ENCODE measurements at regions not wholly inside any gene's neighbourhood (a gene's known extent, or its start where the extent isn't known, plus 50 kb on each side); places are given as distances from the start of the nearest gene placed in this dataset.
"Not testable (repeated sequence)": the region's sequence is repeated elsewhere in the genome, so short reads cannot be mapped to it uniquely, and the experiment has no call there.

- H3K9me3 ChIP-seq (ENCODE audit: control insufficient read depth, insufficient read depth, low read depth, low read length): no peaks in the 10 kb centered on the region
- no peak overlapping the region for H3K4me3 ChIP-seq (replicated peaks in 1 of 4; ENCODE audit: control extremely low read depth in 1 of 4, insufficient read depth in 1 of 4, low read depth in 3 of 4, low read length in 4 of 4)
- no peak overlapping the region for H2AFZ ChIP-seq (ENCODE audit: low read length)
- TF ChIP-seq, protein P1, sequence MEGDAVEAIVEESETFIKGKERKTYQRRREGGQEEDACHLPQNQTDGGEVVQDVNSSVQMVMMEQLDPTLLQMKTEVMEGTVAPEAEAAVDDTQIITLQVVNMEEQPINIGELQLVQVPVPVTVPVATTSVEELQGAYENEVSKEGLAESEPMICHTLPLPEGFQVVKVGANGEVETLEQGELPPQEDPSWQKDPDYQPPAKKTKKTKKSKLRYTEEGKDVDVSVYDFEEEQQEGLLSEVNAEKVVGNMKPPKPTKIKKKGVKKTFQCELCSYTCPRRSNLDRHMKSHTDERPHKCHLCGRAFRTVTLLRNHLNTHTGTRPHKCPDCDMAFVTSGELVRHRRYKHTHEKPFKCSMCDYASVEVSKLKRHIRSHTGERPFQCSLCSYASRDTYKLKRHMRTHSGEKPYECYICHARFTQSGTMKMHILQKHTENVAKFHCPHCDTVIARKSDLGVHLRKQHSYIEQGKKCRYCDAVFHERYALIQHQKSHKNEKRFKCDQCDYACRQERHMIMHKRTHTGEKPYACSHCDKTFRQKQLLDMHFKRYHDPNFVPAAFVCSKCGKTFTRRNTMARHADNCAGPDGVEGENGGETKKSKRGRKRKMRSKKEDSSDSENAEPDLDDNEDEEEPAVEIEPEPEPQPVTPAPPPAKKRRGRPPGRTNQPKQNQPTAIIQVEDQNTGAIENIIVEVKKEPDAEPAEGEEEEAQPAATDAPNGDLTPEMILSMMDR (conservative IDR thresholded peaks at IDR 0.05 in 1 of 2, IDR thresholded peaks at IDR 0.05 in 1 of 2; ENCODE audit: low read depth in 1 of 2, low read length in 2 of 2): no peak
- no peak for TF ChIP-seq EZH2 (IDR thresholded peaks at IDR 0.05; ENCODE audit: low read length, missing control alignments)
- no peaks in the 10 kb centered on the region for H4K20me1 ChIP-seq (ENCODE audit: control insufficient read depth, extremely low read depth, insufficient read depth, low read length)
- H3K27ac ChIP-seq (ENCODE audit: insufficient read depth, low read length): no peak overlapping the region
- H3K27me3 ChIP-seq (ENCODE audit: control insufficient read depth, insufficient read depth, low read length): no peaks in the 10 kb centered on the region
- DNase-seq (ENCODE audit: low read depth in 2 of 2): no peak
- H3K4me1 ChIP-seq (ENCODE audit: control insufficient read depth, extremely low read depth, insufficient read depth, low read length): peaks cover 2% of the 10 kb centered on the region
- no peak overlapping the region for H3K4me2 ChIP-seq (ENCODE audit: extremely low read depth, insufficient read depth, low read length)
- no peaks in the 10 kb centered on the region for H3K36me3 ChIP-seq (ENCODE audit: control insufficient read depth, insufficient read depth, low read length)
- H3K79me2 ChIP-seq (ENCODE audit: control insufficient read depth, insufficient read depth, low read length): no peaks in the 10 kb centered on the region
- H3K9ac ChIP-seq (ENCODE audit: insufficient read depth, low read length): no peak overlapping the region
These were observed 58.0 kb upstream of the XIAP start for GRCh38 chrX:123801901-123802300.

GRCh38 chrX:123803331-123803983 is 56.4 kb upstream of the XIAP start:
- peaks cover 2% of the 10 kb centered on the region for H3K4me1 ChIP-seq (ENCODE audit: control insufficient read depth, extremely low read depth, insufficient read depth, low read length)
- H3K4me3 ChIP-seq (replicated peaks in 1 of 4; ENCODE audit: control extremely low read depth in 1 of 4, insufficient read depth in 1 of 4, low read depth in 3 of 4, low read length in 4 of 4): no peak overlapping the region
- no peaks in the 10 kb centered on the region for H3K79me2 ChIP-seq (ENCODE audit: control insufficient read depth, insufficient read depth, low read length)
- H3K27ac ChIP-seq (ENCODE audit: insufficient read depth, low read length): peak overlapping the region; percentile 43
- H3K4me2 ChIP-seq (ENCODE audit: extremely low read depth, insufficient read depth, low read length): peak overlapping the region; percentile 25
- peak; percentile 61 to 83 for DNase-seq (ENCODE audit: low read depth in 2 of 2)
- H2AFZ ChIP-seq (ENCODE audit: low read length): no peak overlapping the region
- H3K9me3 ChIP-seq (ENCODE audit: control insufficient read depth, insufficient read depth, low read depth, low read length): no peaks in the 10 kb centered on the region
- H3K36me3 ChIP-seq (ENCODE audit: control insufficient read depth, insufficient read depth, low read length): no peaks in the 10 kb centered on the region
- no peak overlapping the region for H3K9ac ChIP-seq (ENCODE audit: insufficient read depth, low read length)
- H4K20me1 ChIP-seq (ENCODE audit: control insufficient read depth, extremely low read depth, insufficient read depth, low read length): no peaks in the 10 kb centered on the region
- TF ChIP-seq EZH2 (IDR thresholded peaks at IDR 0.05; ENCODE audit: low read length, missing control alignments): no peak
- TF ChIP-seq, protein P1 (conservative IDR thresholded peaks at IDR 0.05 in 1 of 2, IDR thresholded peaks at IDR 0.05 in 1 of 2; ENCODE audit: low read depth in 1 of 2, low read length in 2 of 2): no peak
- H3K27me3 ChIP-seq (ENCODE audit: control insufficient read depth, insufficient read depth, low read length): no peaks in the 10 kb centered on the region

- H3K4me3 ChIP-seq (replicated peaks in 1 of 4; ENCODE audit: control extremely low read depth in 1 of 4, insufficient read depth in 1 of 4, low read depth in 3 of 4, low read length in 4 of 4); H3K9me3 ChIP-seq (ENCODE audit: control insufficient read depth, insufficient read depth, low read depth, low read length); H3K4me1 ChIP-seq (ENCODE audit: control insufficient read depth, extremely low read depth, insufficient read depth, low read length); H3K9ac ChIP-seq (ENCODE audit: insufficient read depth, low read length); H3K36me3 ChIP-seq (ENCODE audit: control insufficient read depth, insufficient read depth, low read length); H2AFZ ChIP-seq (ENCODE audit: low read length); DNase-seq (ENCODE audit: low read depth in 2 of 2); H3K27me3 ChIP-seq (ENCODE audit: control insufficient read depth, insufficient read depth, low read length); H4K20me1 ChIP-seq (ENCODE audit: control insufficient read depth, extremely low read depth, insufficient read depth, low read length); H3K4me2 ChIP-seq (ENCODE audit: extremely low read depth, insufficient read depth, low read length); H3K79me2 ChIP-seq (ENCODE audit: control insufficient read depth, insufficient read depth, low read length): not testable (repeated sequence)
- H3K27ac ChIP-seq (ENCODE audit: insufficient read depth, low read length): peak overlapping the region; percentile 43
These were observed 55.9 kb upstream of the XIAP start for GRCh38 chrX:123803984-123804365.

All from fibroblast of lung (primary cell).